ENCODE measurements at regions not wholly inside any gene's neighbourhood (a gene's known extent, or its start where the extent isn't known, plus 50 kb on each side); places are given as distances from the start of the nearest gene placed in this dataset.

DNA sequence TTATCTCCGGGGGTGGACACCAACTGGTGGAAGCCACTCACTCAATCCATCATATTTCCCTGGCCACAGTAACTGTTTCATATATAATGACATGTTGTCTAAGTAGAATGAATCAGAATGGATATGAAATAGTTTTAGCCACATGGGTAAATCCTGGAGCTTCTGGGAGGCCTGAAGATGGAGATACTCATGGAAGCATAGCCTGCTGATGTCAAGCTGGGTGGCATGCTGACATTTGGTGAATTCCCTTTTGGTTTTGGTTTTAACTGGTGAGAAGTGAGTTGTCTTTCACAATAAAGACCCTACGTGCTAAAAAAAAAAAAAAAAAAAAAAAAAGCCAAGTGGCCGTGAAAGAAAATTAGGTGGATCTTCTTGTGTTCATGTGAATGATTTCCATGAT lies 105.3 kb upstream of the ITGA6 start:
- H3K27me3 ChIP-seq (ENCODE audit: insufficient read depth, low read length) = no peaks in the 10 kb centered on the region
- H3K4me1 ChIP-seq (ENCODE audit: insufficient read depth, low read length, severe bottlenecking) = no peaks in the 10 kb centered on the region
- no peak overlapping the region for H2AFZ ChIP-seq (ENCODE audit: low read length)
- no peaks in the 10 kb centered on the region for H3K9me2 ChIP-seq (ENCODE audit: low read depth, low read length)
- H3F3A ChIP-seq (ENCODE audit: insufficient read depth, low read length) = no peaks in the 10 kb centered on the region
- no peaks in the 10 kb centered on the region for H3K36me3 ChIP-seq (ENCODE audit: insufficient read depth, low read length)
- H3K9me3 ChIP-seq (ENCODE audit: low read length) = no peaks in the 10 kb centered on the region
- H3K4me2 ChIP-seq (ENCODE audit: low read length) = no peak overlapping the region
- H3K27ac ChIP-seq (ENCODE audit: low read depth, low read length, poor library complexity, severe bottlenecking) = no peak overlapping the region
- H3K9ac ChIP-seq (ENCODE audit: low read length) = no peak overlapping the region
- no peak overlapping the region for H3K4me3 ChIP-seq (ENCODE audit: low read depth, low read length, poor library complexity, severe bottlenecking)
- no peaks in the 10 kb centered on the region for H3K79me2 ChIP-seq (ENCODE audit: insufficient read depth, low read length)
- no peaks in the 10 kb centered on the region for H4K20me1 ChIP-seq (ENCODE audit: insufficient read depth, low read length)
- TF ChIP-seq EZH2 (IDR thresholded peaks at IDR 0.05; ENCODE audit: borderline replicate concordance, low read length) = no peak
- TF ChIP-seq CTCF (IDR thresholded peaks at IDR 0.05; ENCODE audit: low read length) = no peak

DNA sequence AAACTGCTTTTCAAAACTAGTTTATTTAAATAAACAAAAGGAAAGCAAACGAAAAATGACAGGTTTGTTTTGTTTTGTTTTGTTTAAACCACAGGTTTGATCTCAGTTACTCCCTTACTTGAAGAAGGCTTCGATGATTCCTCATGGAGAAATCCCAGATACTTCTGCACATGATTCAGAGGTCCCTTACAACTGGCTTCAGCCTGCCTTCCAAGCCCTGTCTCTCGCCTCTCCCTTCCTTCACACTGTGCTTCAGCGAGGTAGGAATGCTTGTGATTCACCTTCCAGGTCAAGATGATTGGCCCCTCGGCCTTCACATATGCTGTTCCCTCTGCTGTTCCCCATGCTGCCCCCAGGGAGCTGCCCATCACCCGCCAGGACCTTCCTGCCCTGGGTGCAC lies 104.1 kb upstream of the ITGA6 start:
- H3K4me1 ChIP-seq (ENCODE audit: insufficient read depth, low read length, severe bottlenecking) = no peaks in the 10 kb centered on the region
- H3K4me2 ChIP-seq (ENCODE audit: low read length) = no peak overlapping the region

DNA sequence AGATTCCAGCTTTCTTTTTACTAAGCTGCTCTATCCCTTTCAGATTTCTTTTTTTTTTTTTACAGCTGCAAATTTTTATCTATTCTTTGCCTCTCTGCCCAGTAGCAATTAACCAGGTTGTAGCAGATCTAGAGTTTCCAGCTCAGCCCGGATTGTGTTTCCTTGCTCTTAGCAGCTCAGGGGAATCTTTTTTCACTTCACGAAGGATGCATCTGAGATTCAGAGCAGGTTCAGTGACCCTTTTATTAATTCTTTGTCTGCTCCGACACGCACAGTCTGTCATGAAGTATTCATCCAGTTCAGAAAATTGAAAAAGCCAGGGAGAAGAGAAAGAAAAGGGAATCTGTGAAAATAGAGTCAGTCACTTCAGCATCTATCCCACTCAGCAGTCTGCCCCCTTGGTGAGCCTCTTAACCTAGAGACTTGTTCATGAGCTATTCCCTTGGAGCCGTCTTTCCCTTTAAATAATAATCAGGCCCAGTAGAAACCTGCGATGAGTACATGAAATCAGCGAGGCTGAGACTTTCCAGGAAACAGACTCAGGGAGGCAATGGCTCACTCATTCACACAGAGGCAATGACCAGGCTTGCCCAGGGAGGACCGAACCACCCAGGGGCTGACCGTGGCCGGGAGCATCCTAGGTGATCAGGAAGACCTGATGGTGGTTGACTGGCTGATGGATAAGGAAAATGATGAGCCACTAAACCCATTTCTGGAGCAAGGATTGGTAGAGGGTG lies 103.4 kb upstream of the ITGA6 start:
- no peak for TF ChIP-seq EZH2 (IDR thresholded peaks at IDR 0.05; ENCODE audit: borderline replicate concordance, low read length)
- no peak for TF ChIP-seq CTCF (IDR thresholded peaks at IDR 0.05; ENCODE audit: low read length)
- no peaks in the 10 kb centered on the region for H4K20me1 ChIP-seq (ENCODE audit: insufficient read depth, low read length)
- no peak overlapping the region for H3K4me3 ChIP-seq (ENCODE audit: low read depth, low read length, poor library complexity, severe bottlenecking)
- H3K4me1 ChIP-seq (ENCODE audit: insufficient read depth, low read length, severe bottlenecking) = no peaks in the 10 kb centered on the region
- no peak overlapping the region for H3K9ac ChIP-seq (ENCODE audit: low read length)
- H3K27ac ChIP-seq (ENCODE audit: low read depth, low read length, poor library complexity, severe bottlenecking) = no peak overlapping the region
- no peak overlapping the region for H3K4me2 ChIP-seq (ENCODE audit: low read length)
- no peaks in the 10 kb centered on the region for H3K9me3 ChIP-seq (ENCODE audit: low read length)
- no peaks in the 10 kb centered on the region for H3K36me3 ChIP-seq (ENCODE audit: insufficient read depth, low read length)
- no peaks in the 10 kb centered on the region for H3K27me3 ChIP-seq (ENCODE audit: insufficient read depth, low read length)
- no peaks in the 10 kb centered on the region for H3K79me2 ChIP-seq (ENCODE audit: insufficient read depth, low read length)
- no peaks in the 10 kb centered on the region for H3K9me2 ChIP-seq (ENCODE audit: low read depth, low read length)
- H3F3A ChIP-seq (ENCODE audit: insufficient read depth, low read length) = no peaks in the 10 kb centered on the region
- no peak overlapping the region for H2AFZ ChIP-seq (ENCODE audit: low read length)

More for the DNA sequence above, 104.1 kb upstream of the ITGA6 start:
- H4K20me1 ChIP-seq (ENCODE audit: insufficient read depth, low read length) = no peaks in the 10 kb centered on the region
- no peaks in the 10 kb centered on the region for H3K79me2 ChIP-seq (ENCODE audit: insufficient read depth, low read length)
- no peaks in the 10 kb centered on the region for H3K9me3 ChIP-seq (ENCODE audit: low read length)
- H3K27me3 ChIP-seq (ENCODE audit: insufficient read depth, low read length) = no peaks in the 10 kb centered on the region
- no peaks in the 10 kb centered on the region for H3K36me3 ChIP-seq (ENCODE audit: insufficient read depth, low read length)
- no peaks in the 10 kb centered on the region for H3F3A ChIP-seq (ENCODE audit: insufficient read depth, low read length)
- no peaks in the 10 kb centered on the region for H3K9me2 ChIP-seq (ENCODE audit: low read depth, low read length)
- no peak overlapping the region for H2AFZ ChIP-seq (ENCODE audit: low read length)
- no peak overlapping the region for H3K4me3 ChIP-seq (ENCODE audit: low read depth, low read length, poor library complexity, severe bottlenecking)
- no peak for TF ChIP-seq EZH2 (IDR thresholded peaks at IDR 0.05; ENCODE audit: borderline replicate concordance, low read length)
- TF ChIP-seq CTCF (IDR thresholded peaks at IDR 0.05; ENCODE audit: low read length) = no peak
- no peak overlapping the region for H3K27ac ChIP-seq (ENCODE audit: low read depth, low read length, poor library complexity, severe bottlenecking)
- no peak overlapping the region for H3K9ac ChIP-seq (ENCODE audit: low read length)

All from OCI-LY1 (cell line).